ENCODE measurements at regions not wholly inside any gene's neighbourhood (a gene's known extent, or its start where the extent isn't known, plus 50 kb on each side); places are given as distances from the start of the nearest gene placed in this dataset.

GRCh38 chr1:59179673-59180072, 117.2 kb upstream of the FGGY start:
- no peaks in the 10 kb centered on the region for H3K27me3 ChIP-seq (ENCODE audit: insufficient read depth, low read depth, low read length)
- H3K79me2 ChIP-seq (replicated peaks; ENCODE audit: insufficient read depth, low read length) = no peaks in the 10 kb centered on the region
- H3K9me3 ChIP-seq (ENCODE audit: low read length) = no peaks in the 10 kb centered on the region
- H3K36me3 ChIP-seq (ENCODE audit: insufficient read depth, low read length) = no peaks in the 10 kb centered on the region
- H3K4me3 ChIP-seq (ENCODE audit: low read length) = no peak overlapping the region
- no peak overlapping the region for H3K27ac ChIP-seq (ENCODE audit: low read length)
- no peak overlapping the region for H3K4me2 ChIP-seq (ENCODE audit: low read length)
- TF ChIP-seq EZH2 (IDR thresholded peaks at IDR 0.05; ENCODE audit: borderline replicate concordance, insufficient read depth, low read length, poor library complexity, severe bottlenecking) (no peak), SMC3 (conservative IDR thresholded peaks at IDR 0.05; ENCODE audit: poor library complexity) (no peak), CTCF (IDR thresholded peaks at IDR 0.05; ENCODE audit: poor library complexity, severe bottlenecking) (no peak), REST (IDR thresholded peaks at IDR 0.05; ENCODE audit: borderline replicate concordance) (no peak), TAF1 (IDR thresholded peaks at IDR 0.05; ENCODE audit: low read depth) (no peak)
- no peaks in the 10 kb centered on the region for H3K9me2 ChIP-seq (ENCODE audit: insufficient read depth, low read length)
- H4K20me1 ChIP-seq (ENCODE audit: insufficient read depth) = no peaks in the 10 kb centered on the region
- H3K9ac ChIP-seq (ENCODE audit: low read length) = no peak overlapping the region
- no peaks in the 10 kb centered on the region for H3F3A ChIP-seq (ENCODE audit: insufficient read depth, low read length, poor library complexity, severe bottlenecking)
- H2AFZ ChIP-seq (ENCODE audit: low read depth, low read length) = no peak overlapping the region

- Histone ChIP-seq H3K27ac (ENCODE audit: low read length) (no peak overlapping the region), H3F3A (ENCODE audit: insufficient read depth, low read length, poor library complexity, severe bottlenecking) (no peaks in the 10 kb centered on the region), H3K36me3 (ENCODE audit: insufficient read depth, low read length) (no peaks in the 10 kb centered on the region), H3K9me3 (ENCODE audit: low read length) (no peaks in the 10 kb centered on the region), H3K4me2 (ENCODE audit: low read length) (no peak overlapping the region), H3K9ac (ENCODE audit: low read length) (no peak overlapping the region), H3K79me2 (replicated peaks; ENCODE audit: insufficient read depth, low read length) (no peaks in the 10 kb centered on the region), H2AFZ (ENCODE audit: low read depth, low read length) (no peak overlapping the region), H3K4me3 (ENCODE audit: low read length) (no peak overlapping the region), H3K9me2 (ENCODE audit: insufficient read depth, low read length) (no peaks in the 10 kb centered on the region), H3K27me3 (ENCODE audit: insufficient read depth, low read depth, low read length) (no peaks in the 10 kb centered on the region), H4K20me1 (ENCODE audit: insufficient read depth) (no peaks in the 10 kb centered on the region)
- TF ChIP-seq MXI1 (conservative IDR thresholded peaks at IDR 0.05; ENCODE audit: poor library complexity, severe bottlenecking) (no peak), RAD21 (conservative IDR thresholded peaks at IDR 0.05) (no peak), EZH2 (IDR thresholded peaks at IDR 0.05; ENCODE audit: borderline replicate concordance, insufficient read depth, low read length, poor library complexity, severe bottlenecking) (no peak), SMC3 (conservative IDR thresholded peaks at IDR 0.05; ENCODE audit: poor library complexity) (no peak), REST (IDR thresholded peaks at IDR 0.05; ENCODE audit: borderline replicate concordance) (no peak), CTCF (IDR thresholded peaks at IDR 0.05; ENCODE audit: poor library complexity, severe bottlenecking) (no peak), EP300 (conservative IDR thresholded peaks at IDR 0.05; ENCODE audit: poor library complexity, severe bottlenecking) (no peak), TAF1 (IDR thresholded peaks at IDR 0.05; ENCODE audit: low read depth) (no peak), POLR2AphosphoS5 (IDR thresholded peaks at IDR 0.05) (no peak)
Measured at GRCh38 chr1:59180735-59181134, 116.2 kb upstream of the FGGY start.
